GM10248 (cell line): ENCODE measurements at regions not wholly inside any gene's neighbourhood (a gene's known extent, or its start where the extent isn't known, plus 50 kb on each side); places are given as distances from the start of the nearest gene placed in this dataset.

Experiments
- CTCF ChIA-PET: fragments of 300-600 bp; sonication (Branson Sonifier 250); formaldehyde crosslinking; extraction: SDS; loops from one replicate; lab custom pipeline; 2021; ENCODE audit warnings: antibody characterized with exemption; lab: Yijun Ruan, JAX
- POLR2A ChIA-PET: fragments of 350-650 bp; sonication (Branson Sonifier 250); formaldehyde crosslinking; extraction: SDS; loops from one replicate; lab custom pipeline; 2020; ENCODE audit warnings: antibody characterized with exemption; lab: Yijun Ruan, JAX
- DNase-seq: peaks from one replicate; pipeline ENCODE4 v3.0.0; 2012; ENCODE audit errors: extremely low spot score
- CTCF ChIP-seq: IDR thresholded peaks from 2 replicates; pipeline ENCODE4 v1.5.1; 2012; ENCODE audit warnings: mild to moderate bottlenecking, low read depth; ENCODE audit errors: extremely low read depth, missing control alignments, control extremely low read depth

DNA sequence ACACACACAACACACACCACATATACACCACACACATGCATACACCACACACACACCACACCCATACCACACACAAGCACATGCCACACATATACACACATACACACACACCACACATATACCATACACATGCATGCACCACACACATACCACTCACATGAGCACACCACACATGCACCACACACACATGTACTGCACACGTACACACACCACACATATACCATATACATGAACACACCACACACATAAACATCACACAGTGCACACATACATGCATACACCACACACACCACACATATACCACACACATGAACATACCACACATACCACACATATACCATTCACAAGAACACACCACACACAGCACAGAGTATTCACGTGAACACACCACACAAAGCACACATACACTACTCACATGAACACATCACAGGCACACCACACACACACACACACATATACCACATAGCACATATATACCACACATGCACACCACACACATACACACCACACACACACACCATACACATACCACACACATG, 219.9 kb upstream of the RAB6C start:
- no peak for TF ChIP-seq CTCF
- ChIA-PET CTCF (no interaction called here), POLR2A (no interaction called here)

DNA sequence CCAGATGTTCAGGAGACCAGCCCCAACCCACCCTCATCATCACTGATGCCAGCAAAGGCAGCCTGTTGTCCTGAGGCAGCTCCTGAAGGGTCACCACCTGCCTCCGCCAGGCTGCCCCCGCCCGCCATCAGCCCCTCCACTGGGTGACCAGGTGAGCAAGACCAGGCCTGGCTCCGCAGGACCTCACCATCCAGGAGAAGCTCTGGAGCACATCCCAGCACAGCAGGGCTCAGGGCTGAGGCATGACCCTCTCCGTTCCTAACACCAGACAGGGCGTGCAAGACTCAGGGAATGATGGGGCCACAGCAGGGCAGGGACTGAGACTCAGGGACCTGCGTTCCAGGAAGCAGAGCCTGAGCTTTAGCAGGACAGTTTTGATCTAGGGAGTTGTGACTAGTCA, 218.8 kb upstream of the RAB6C start:
- no peak for DNase-seq

More for the DNA sequence above, 219.9 kb upstream of the RAB6C start:
- no peak for DNase-seq

GRCh38 chr2:129761569-129762021, 217.9 kb upstream of the RAB6C start:
- ChIA-PET POLR2A (no interaction called here), CTCF (no interaction called here)
- no peak for TF ChIP-seq CTCF
- no peak for DNase-seq

More for the DNA sequence above, 218.8 kb upstream of the RAB6C start:
- ChIA-PET POLR2A (no interaction called here), CTCF (no interaction called here)
- TF ChIP-seq CTCF: no peak

- ChIA-PET CTCF (no interaction called here), POLR2A (no interaction called here)
- no peak for DNase-seq
- TF ChIP-seq CTCF: no peak
These were observed 216.9 kb upstream of the RAB6C start for GRCh38 chr2:129762386-129763189.

GRCh38 chr2:129763190-129763846, 216.1 kb upstream of the RAB6C start:
- POLR2A ChIA-PET: no interaction called here
- CTCF ChIA-PET: no interaction called here
- no peak for TF ChIP-seq CTCF
- no peak for DNase-seq

GRCh38 chr2:129763966-129764365, 215.5 kb upstream of the RAB6C start:
- DNase-seq: no peak
- TF ChIP-seq CTCF: no peak
- POLR2A ChIA-PET: no interaction called here
- CTCF ChIA-PET: no interaction called here
